ENCODE measurements at regions not wholly inside any gene's neighbourhood (a gene's known extent, or its start where the extent isn't known, plus 50 kb on each side); places are given as distances from the start of the nearest gene placed in this dataset.
A peak's percentile ranks its signal among the peaks of the same experiment; 100 is the strongest.
"Not testable (repeated sequence)": the region's sequence is repeated elsewhere in the genome, so short reads cannot be mapped to it uniquely, and the experiment has no call there.

GRCh38 chr1:200258447-200259375, 151.1 kb downstream of the ZNF281 start:
- no peaks in the 10 kb centered on the region for H3K27me3 ChIP-seq (ENCODE audit: control insufficient read depth, insufficient read depth, low read length)
- no peaks in the 10 kb centered on the region for H3K36me3 ChIP-seq (ENCODE audit: control insufficient read depth in 2 of 3, insufficient read depth in 3 of 3, low read length in 3 of 3)
- H3K9ac ChIP-seq (ENCODE audit: low read length in 3 of 3) = no peak overlapping the region
- no peaks in the 10 kb centered on the region for H3K9me3 ChIP-seq (ENCODE audit: control insufficient read depth in 2 of 3, insufficient read depth in 1 of 3, low read length in 3 of 3)
- no peak for FAIRE-seq
- intact Hi-C loops (cut with DNase I) = no loop called here
- no peaks in the 10 kb centered on the region for H3K4me1 ChIP-seq (ENCODE audit: control insufficient read depth in 2 of 3, insufficient read depth in 2 of 3, low read depth in 1 of 3, low read length in 3 of 3)
- peak; percentile 23 for TF ChIP-seq CTCF (IDR thresholded peaks at IDR 0.05; ENCODE audit: borderline replicate concordance, extremely low read depth, insufficient read depth)
- H3K4me3 ChIP-seq (ENCODE audit: low read length in 3 of 3) = no peak overlapping the region
- DNase-seq = no peak
- no peak overlapping the region for H3K27ac ChIP-seq (ENCODE audit: low read depth in 2 of 2, low read length in 2 of 2)

GRCh38 chr1:200257235-200257634, 152.6 kb downstream of the ZNF281 start:
- Histone ChIP-seq H3K9ac (ENCODE audit: low read length in 3 of 3) (no peak overlapping the region), H3K9me3 (ENCODE audit: control insufficient read depth in 2 of 3, insufficient read depth in 1 of 3, low read length in 3 of 3) (no peaks in the 10 kb centered on the region), H3K36me3 (ENCODE audit: control insufficient read depth in 2 of 3, insufficient read depth in 3 of 3, low read length in 3 of 3) (no peaks in the 10 kb centered on the region), H3K4me1 (ENCODE audit: control insufficient read depth in 2 of 3, insufficient read depth in 2 of 3, low read depth in 1 of 3, low read length in 3 of 3) (no peaks in the 10 kb centered on the region), H3K4me3 (ENCODE audit: low read length in 3 of 3) (no peak overlapping the region), H3K27me3 (ENCODE audit: control insufficient read depth, insufficient read depth, low read length) (no peaks in the 10 kb centered on the region), H3K27ac (ENCODE audit: low read depth in 2 of 2, low read length in 2 of 2) (no peak overlapping the region)
- no peak for TF ChIP-seq CTCF (IDR thresholded peaks at IDR 0.05; ENCODE audit: borderline replicate concordance, extremely low read depth, insufficient read depth)
- DNase-seq = no peak
- intact Hi-C loops (cut with DNase I) = no loop called here
- FAIRE-seq = no peak

- FAIRE-seq; H3K9ac ChIP-seq (ENCODE audit: low read length in 3 of 3); H3K27ac ChIP-seq (ENCODE audit: low read depth in 2 of 2, low read length in 2 of 2); DNase-seq; H3K4me1 ChIP-seq (ENCODE audit: control insufficient read depth in 2 of 3, insufficient read depth in 2 of 3, low read depth in 1 of 3, low read length in 3 of 3); H3K4me3 ChIP-seq (ENCODE audit: low read length in 3 of 3); H3K9me3 ChIP-seq (ENCODE audit: control insufficient read depth in 2 of 3, insufficient read depth in 1 of 3, low read length in 3 of 3); H3K36me3 ChIP-seq (ENCODE audit: control insufficient read depth in 2 of 3, insufficient read depth in 3 of 3, low read length in 3 of 3); H3K27me3 ChIP-seq (ENCODE audit: control insufficient read depth, insufficient read depth, low read length); intact Hi-C loops (cut with DNase I): not testable (repeated sequence)
These were observed 155.2 kb downstream of the ZNF281 start for GRCh38 chr1:200254602-200255001.

- H3K4me1 ChIP-seq (ENCODE audit: control insufficient read depth in 2 of 3, insufficient read depth in 2 of 3, low read depth in 1 of 3, low read length in 3 of 3) = no peaks in the 10 kb centered on the region
These were observed 155.9 kb downstream of the ZNF281 start for GRCh38 chr1:200253774-200254495.

More at GRCh38 chr1:200253774-200254495, 155.9 kb downstream of the ZNF281 start:
- TF ChIP-seq CTCF (IDR thresholded peaks at IDR 0.05; ENCODE audit: borderline replicate concordance, extremely low read depth, insufficient read depth) = no peak
- FAIRE-seq = no peak
- Histone ChIP-seq H3K27me3 (ENCODE audit: control insufficient read depth, insufficient read depth, low read length) (no peaks in the 10 kb centered on the region), H3K36me3 (ENCODE audit: control insufficient read depth in 2 of 3, insufficient read depth in 3 of 3, low read length in 3 of 3) (no peaks in the 10 kb centered on the region), H3K4me3 (ENCODE audit: low read length in 3 of 3) (no peak overlapping the region), H3K9ac (ENCODE audit: low read length in 3 of 3) (no peak overlapping the region), H3K9me3 (ENCODE audit: control insufficient read depth in 2 of 3, insufficient read depth in 1 of 3, low read length in 3 of 3) (no peaks in the 10 kb centered on the region), H3K27ac (ENCODE audit: low read depth in 2 of 2, low read length in 2 of 2) (no peak overlapping the region)
- intact Hi-C loops (cut with DNase I) = no loop called here
- DNase-seq = no peak

All from kidney (tissue), 13 donors.